Uterus (tissue), 2 donors: ENCODE measurements at regions not wholly inside any gene's neighbourhood (a gene's known extent, or its start where the extent isn't known, plus 50 kb on each side); places are given as distances from the start of the nearest gene placed in this dataset.

Experiments used
- POLR2A ChIP-seq, 2 donors: fragments of 450-650 bp; IDR thresholded peaks; one replicate each; pipeline ENCODE4 v1.6.1; 2016; ENCODE audit warnings: antibody characterized with exemption in 2 of 2, mild to moderate bottlenecking in 1 of 2, moderate library complexity in 1 of 2
- TF ChIP-seq, protein P1 (sequence below), 4 experiments: fragments of 200-600 bp in 2 of 4; fragments of 450-650 bp in 2 of 4; sonication (generic) in 2 of 4; IDR thresholded peaks; one replicate each; pipeline ENCODE4 v1.5.1; 2016 to 2019; ENCODE audit warnings: antibody characterized with exemption in 4 of 4, mild to moderate bottlenecking in 2 of 4, moderate library complexity in 1 of 4

DNA sequence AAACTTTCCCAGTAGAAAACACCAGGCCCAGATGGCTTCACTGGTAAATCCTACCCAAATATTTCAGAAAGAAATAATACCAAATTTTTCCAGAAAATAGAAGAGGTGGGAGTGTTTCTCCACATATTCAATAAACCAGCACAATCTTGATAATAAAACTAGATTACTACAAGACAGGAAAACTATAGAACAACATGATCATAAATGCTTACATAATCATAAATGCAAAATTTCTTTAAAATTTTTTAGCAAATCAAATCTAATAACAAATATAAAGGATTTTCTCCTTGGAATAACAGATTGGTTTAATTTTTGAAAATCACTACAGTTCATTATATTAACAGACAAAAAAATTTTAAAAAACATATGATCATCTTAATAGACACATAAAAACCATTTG is 294.5 kb downstream of the BCL11B start:
- TF ChIP-seq, protein P1, sequence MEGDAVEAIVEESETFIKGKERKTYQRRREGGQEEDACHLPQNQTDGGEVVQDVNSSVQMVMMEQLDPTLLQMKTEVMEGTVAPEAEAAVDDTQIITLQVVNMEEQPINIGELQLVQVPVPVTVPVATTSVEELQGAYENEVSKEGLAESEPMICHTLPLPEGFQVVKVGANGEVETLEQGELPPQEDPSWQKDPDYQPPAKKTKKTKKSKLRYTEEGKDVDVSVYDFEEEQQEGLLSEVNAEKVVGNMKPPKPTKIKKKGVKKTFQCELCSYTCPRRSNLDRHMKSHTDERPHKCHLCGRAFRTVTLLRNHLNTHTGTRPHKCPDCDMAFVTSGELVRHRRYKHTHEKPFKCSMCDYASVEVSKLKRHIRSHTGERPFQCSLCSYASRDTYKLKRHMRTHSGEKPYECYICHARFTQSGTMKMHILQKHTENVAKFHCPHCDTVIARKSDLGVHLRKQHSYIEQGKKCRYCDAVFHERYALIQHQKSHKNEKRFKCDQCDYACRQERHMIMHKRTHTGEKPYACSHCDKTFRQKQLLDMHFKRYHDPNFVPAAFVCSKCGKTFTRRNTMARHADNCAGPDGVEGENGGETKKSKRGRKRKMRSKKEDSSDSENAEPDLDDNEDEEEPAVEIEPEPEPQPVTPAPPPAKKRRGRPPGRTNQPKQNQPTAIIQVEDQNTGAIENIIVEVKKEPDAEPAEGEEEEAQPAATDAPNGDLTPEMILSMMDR (IDR thresholded peaks at IDR 0.05) = no peak
- no peak for TF ChIP-seq POLR2A (IDR thresholded peaks at IDR 0.05)
